Stomach (tissue), 4 donors: ENCODE measurements at regions not wholly inside any gene's neighbourhood (a gene's known extent, or its start where the extent isn't known, plus 50 kb on each side); places are given as distances from the start of the nearest gene placed in this dataset.

ENCODE experiments used
- EP300 ChIP-seq: sonication (generic); formaldehyde crosslinking; IDR thresholded peaks from one replicate; pipeline ENCODE4 v1.6.1; 2017; ENCODE audit warnings: antibody characterized with exemption
- POLR2A ChIP-seq, 4 donors: fragments of 450-650 bp; IDR thresholded peaks; one replicate each; pipeline ENCODE4 v1.6.1; 2016; ENCODE audit warnings: antibody characterized with exemption in 4 of 4, control low read depth in 2 of 4, mild to moderate bottlenecking in 1 of 4, moderate library complexity in 1 of 4
- POLR2AphosphoS5 ChIP-seq, 3 donors: sonication (generic); formaldehyde crosslinking; IDR thresholded peaks; one replicate each; pipeline ENCODE4 v1.6.1; 2016; ENCODE audit warnings: antibody characterized with exemption in 3 of 3
- TF ChIP-seq, protein P1 (sequence below), 7 experiments: fragments of 450-650 bp in 4 of 7; fragments of 200-600 bp in 3 of 7; sonication (generic) in 3 of 7; IDR thresholded peaks; one replicate each; pipeline ENCODE4 v1.5.1; 2016 to 2019; ENCODE audit warnings: antibody characterized with exemption in 7 of 7, control low read depth in 2 of 7, mild to moderate bottlenecking in 1 of 7

DNA sequence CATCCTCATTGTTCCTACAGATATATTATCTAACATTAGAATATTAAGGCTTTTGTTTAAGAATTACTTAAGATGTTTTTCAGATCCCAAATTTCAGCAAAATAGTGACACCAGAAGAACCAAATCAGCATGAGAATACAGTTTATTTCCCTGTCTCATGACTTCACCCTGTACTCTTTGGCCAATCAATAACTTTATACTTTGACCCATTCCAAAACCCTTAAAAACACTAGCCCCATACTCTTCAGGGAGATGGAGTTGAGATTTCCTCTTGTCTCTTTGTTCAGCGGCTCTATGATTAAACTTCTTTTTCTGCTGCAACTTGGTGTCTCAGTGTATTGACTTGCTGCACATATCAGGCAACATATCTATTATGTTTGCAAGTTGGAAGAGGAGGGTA is 207.7 kb downstream of the ZBBX start:
- TF ChIP-seq, protein P1, sequence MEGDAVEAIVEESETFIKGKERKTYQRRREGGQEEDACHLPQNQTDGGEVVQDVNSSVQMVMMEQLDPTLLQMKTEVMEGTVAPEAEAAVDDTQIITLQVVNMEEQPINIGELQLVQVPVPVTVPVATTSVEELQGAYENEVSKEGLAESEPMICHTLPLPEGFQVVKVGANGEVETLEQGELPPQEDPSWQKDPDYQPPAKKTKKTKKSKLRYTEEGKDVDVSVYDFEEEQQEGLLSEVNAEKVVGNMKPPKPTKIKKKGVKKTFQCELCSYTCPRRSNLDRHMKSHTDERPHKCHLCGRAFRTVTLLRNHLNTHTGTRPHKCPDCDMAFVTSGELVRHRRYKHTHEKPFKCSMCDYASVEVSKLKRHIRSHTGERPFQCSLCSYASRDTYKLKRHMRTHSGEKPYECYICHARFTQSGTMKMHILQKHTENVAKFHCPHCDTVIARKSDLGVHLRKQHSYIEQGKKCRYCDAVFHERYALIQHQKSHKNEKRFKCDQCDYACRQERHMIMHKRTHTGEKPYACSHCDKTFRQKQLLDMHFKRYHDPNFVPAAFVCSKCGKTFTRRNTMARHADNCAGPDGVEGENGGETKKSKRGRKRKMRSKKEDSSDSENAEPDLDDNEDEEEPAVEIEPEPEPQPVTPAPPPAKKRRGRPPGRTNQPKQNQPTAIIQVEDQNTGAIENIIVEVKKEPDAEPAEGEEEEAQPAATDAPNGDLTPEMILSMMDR (IDR thresholded peaks at IDR 0.05): no peak
- TF ChIP-seq POLR2A (IDR thresholded peaks at IDR 0.05) (no peak), EP300 (no peak), POLR2AphosphoS5 (IDR thresholded peaks at IDR 0.05) (no peak)
